ENCODE measurements at regions not wholly inside any gene's neighbourhood (a gene's known extent, or its start where the extent isn't known, plus 50 kb on each side); places are given as distances from the start of the nearest gene placed in this dataset.

DNA sequence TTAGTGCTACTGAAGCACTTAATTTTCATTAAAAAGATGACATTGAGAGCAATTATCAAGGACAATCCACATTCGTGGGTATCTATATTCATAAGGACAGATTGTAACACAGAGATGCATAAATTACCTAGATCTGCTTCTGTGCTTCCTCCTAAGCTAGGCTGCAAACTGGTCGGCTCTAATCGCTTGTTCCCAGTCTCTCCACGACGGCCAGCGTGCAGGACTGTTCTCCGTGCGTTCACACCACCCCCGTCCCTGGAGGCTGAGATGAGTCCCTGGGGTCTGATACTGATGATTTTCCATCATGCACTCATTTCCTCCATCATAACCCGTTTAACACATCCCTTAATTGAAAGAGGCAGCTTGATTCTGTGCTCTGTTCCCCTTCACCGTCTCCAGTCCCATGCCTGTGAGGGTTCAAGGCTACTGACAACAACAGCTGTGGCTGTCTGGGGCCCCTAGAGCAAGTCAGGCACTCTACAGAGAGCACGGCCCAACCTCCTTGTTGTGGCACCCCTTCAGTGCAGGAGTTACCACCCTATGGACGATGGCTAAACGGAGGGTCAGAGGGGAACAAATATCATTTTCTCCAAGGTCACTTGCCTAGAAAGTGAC lies 469.6 kb downstream of the NPHP4 start:
- H3K27me3 ChIP-seq: peaks cover 0 to 6% of the 10 kb centered on the region in 2 donors
- H3K27ac ChIP-seq: no peak overlapping the region
- no peaks in the 10 kb centered on the region for H3K4me1 ChIP-seq
- no peak overlapping the region for H3K4me3 ChIP-seq
- TF ChIP-seq, protein P1, sequence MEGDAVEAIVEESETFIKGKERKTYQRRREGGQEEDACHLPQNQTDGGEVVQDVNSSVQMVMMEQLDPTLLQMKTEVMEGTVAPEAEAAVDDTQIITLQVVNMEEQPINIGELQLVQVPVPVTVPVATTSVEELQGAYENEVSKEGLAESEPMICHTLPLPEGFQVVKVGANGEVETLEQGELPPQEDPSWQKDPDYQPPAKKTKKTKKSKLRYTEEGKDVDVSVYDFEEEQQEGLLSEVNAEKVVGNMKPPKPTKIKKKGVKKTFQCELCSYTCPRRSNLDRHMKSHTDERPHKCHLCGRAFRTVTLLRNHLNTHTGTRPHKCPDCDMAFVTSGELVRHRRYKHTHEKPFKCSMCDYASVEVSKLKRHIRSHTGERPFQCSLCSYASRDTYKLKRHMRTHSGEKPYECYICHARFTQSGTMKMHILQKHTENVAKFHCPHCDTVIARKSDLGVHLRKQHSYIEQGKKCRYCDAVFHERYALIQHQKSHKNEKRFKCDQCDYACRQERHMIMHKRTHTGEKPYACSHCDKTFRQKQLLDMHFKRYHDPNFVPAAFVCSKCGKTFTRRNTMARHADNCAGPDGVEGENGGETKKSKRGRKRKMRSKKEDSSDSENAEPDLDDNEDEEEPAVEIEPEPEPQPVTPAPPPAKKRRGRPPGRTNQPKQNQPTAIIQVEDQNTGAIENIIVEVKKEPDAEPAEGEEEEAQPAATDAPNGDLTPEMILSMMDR (IDR thresholded peaks at IDR 0.05): no peak
- TF ChIP-seq POLR2AphosphoS5 (IDR thresholded peaks at IDR 0.05) (no peak), POLR2A (IDR thresholded peaks at IDR 0.05) (no peak)
- no peaks in the 10 kb centered on the region for H3K9me3 ChIP-seq
- intact Hi-C loops (cut with DNase I; ENCODE audit: low total_unique reads): loop anchor here (10.0 kb wide), 1 partner anchor 742 kb away; the partner anchor contains the start of gene GPR153
- no peak for DNase-seq (ENCODE audit: low spot score in 2 of 2)
- no peaks in the 10 kb centered on the region for H3K36me3 ChIP-seq

DNA sequence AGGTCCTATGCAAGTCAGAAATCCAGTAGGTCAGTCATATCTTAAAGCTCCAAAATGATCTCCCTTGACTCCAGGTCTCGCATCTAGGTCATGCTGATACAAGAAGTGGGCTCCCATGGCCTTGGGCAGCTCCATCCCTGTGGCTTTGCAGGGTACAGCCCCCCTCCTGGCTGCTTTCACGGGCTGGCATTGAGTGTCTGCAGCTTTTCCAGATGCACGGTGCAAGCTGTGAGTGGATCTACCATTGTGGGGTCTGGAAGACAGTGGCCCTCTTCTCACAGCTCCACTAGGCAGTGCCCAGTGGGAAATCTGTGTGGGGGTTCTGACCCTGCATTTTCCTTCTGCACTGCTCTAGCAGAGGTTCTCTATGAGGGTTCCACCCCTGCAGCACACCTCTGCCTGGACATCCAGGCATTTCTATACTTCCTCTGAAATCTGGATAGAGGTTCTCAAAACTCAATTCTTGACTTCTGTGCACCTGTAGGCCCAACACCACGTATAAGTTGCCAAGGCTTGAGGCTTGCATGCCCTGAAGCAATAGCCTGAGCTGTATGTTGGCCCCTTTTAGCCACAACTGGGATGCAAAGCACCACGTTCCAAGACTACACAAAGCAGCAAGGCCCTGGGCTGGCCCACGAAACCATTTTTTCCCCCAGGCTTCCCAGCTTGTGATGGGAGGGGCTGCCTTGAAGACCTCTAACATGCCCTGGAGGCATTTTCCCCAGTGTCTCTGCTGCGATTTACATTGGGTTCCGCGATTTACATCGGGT lies 472.7 kb downstream of the NPHP4 start:
- Histone ChIP-seq H3K36me3 (no peaks in the 10 kb centered on the region), H3K4me3 (no peak overlapping the region), H3K27me3 (peaks cover 0 to 6% of the 10 kb centered on the region in 2 donors), H3K27ac (no peak overlapping the region), H3K9me3 (no peaks in the 10 kb centered on the region), H3K4me1 (no peaks in the 10 kb centered on the region)
- DNase-seq (ENCODE audit: low spot score in 2 of 2): peak in 1 of 2 donors; percentile 2
- no peak for TF ChIP-seq POLR2A (IDR thresholded peaks at IDR 0.05)
- TF ChIP-seq POLR2AphosphoS5 (IDR thresholded peaks at IDR 0.05): no peak
- TF ChIP-seq, protein P1 (IDR thresholded peaks at IDR 0.05): no peak
- intact Hi-C loops (cut with DNase I; ENCODE audit: low total_unique reads): loop anchor here (10.0 kb wide), 2 partner anchors 215 to 745 kb away; partner anchors contain the start of gene GPR153

DNA sequence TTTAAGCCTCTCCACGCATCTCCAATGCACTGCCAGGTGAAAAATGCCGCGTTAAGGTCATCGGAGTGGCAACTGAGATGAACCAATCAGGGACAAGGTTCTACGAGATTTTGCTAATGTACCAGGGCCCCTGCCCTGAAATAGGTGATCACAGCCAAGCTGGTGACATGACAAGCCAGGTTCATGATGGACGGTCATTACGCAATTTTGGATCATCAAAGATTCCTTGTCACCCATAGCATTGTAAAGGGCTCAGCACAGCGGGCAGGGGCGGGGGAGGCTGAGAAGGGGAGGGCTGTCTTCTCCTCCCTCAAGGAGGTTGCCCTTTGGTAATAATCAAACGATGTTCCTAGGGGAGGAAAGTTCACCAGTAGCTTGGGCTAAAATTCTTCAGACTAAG lies 475.5 kb downstream of the NPHP4 start:
- H3K27me3 ChIP-seq: no peaks in the 10 kb centered on the region
- intact Hi-C loops (cut with DNase I; ENCODE audit: low total_unique reads): loop anchor here (10.0 kb wide), 1 partner anchor 218 kb away; no protein-coding TSS in a partner anchor
- no peaks in the 10 kb centered on the region for H3K36me3 ChIP-seq
- TF ChIP-seq POLR2A (IDR thresholded peaks at IDR 0.05) (no peak), POLR2AphosphoS5 (IDR thresholded peaks at IDR 0.05) (no peak)
- TF ChIP-seq, protein P1 (IDR thresholded peaks at IDR 0.05): no peak
- DNase-seq (ENCODE audit: low spot score in 2 of 2): no peak
- H3K4me3 ChIP-seq: no peak overlapping the region
- no peaks in the 10 kb centered on the region for H3K4me1 ChIP-seq
- no peaks in the 10 kb centered on the region for H3K9me3 ChIP-seq
- no peak overlapping the region for H3K27ac ChIP-seq

DNA sequence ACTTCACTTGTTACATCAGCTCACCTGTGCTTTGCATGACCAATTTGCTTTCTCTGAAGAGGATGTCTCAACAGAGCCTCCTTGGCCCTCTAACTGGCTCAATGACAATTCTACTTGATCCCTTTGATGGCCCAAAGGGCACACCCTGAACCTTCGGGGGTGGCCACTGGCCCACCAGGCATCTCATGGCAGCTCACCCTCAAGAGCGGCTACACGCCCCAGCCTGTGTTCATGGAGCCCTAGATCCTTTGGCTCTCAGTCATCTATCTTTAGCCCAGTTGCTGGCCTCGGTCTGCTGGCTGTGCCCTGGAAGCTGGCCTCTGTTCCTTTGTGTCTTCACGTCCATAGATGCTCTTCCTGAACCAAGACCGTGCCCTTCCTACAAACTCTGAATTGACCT lies 476.7 kb downstream of the NPHP4 start:
- intact Hi-C loops (cut with DNase I; ENCODE audit: low total_unique reads): loop anchor here (10.0 kb wide), 1 partner anchor 219 kb away; no protein-coding TSS in a partner anchor
- H3K36me3 ChIP-seq: no peaks in the 10 kb centered on the region
- H3K27ac ChIP-seq: no peak overlapping the region
- H3K9me3 ChIP-seq: no peaks in the 10 kb centered on the region
- no peaks in the 10 kb centered on the region for H3K4me1 ChIP-seq
- no peak for DNase-seq (ENCODE audit: low spot score in 2 of 2)
- TF ChIP-seq, protein P1 (IDR thresholded peaks at IDR 0.05): no peak
- TF ChIP-seq POLR2A (IDR thresholded peaks at IDR 0.05) (no peak), POLR2AphosphoS5 (IDR thresholded peaks at IDR 0.05) (no peak)
- no peak overlapping the region for H3K4me3 ChIP-seq
- H3K27me3 ChIP-seq: peaks cover 0 to 5% of the 10 kb centered on the region in 2 donors

Data from breast epithelium (tissue), 4 donors.